ENCODE measurements at regions not wholly inside any gene's neighbourhood (a gene's known extent, or its start where the extent isn't known, plus 50 kb on each side); places are given as distances from the start of the nearest gene placed in this dataset.

DNA sequence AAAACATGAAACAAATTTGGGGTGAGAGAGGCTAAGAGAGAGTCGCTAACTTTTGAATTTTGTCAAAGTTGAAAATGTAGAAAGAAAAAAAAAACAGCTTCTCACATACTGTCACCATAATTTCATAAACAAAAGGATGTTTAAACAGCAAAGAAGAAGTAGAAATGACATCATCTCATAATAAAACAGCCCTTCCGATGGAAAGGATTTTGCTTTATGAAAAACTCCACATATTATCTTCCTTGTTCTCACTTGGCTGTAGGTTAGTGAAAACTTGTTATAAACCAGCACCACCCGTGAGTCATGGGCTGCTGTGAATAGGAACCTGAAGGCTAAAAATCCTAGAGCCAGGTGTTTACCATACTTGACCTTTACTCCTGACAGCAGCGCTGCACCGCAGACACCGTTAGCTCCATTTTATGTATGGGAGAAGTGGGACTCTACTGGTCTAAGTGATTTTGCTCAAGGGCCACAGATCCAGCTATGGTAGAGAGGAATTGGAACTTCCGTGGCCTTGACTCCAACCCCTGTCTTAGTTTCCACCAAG, 63.0 kb upstream of the VRK1 start:
- Histone ChIP-seq H3K27me3 (replicated peaks in 1 of 4; ENCODE audit: control insufficient read depth in 3 of 4, extremely low read depth in 1 of 4, insufficient read depth in 3 of 4, low read length in 3 of 4) (no peaks in the 10 kb centered on the region), H3K23me2 (ENCODE audit: low read depth, low read length) (no peaks in the 10 kb centered on the region), H3K27ac (ENCODE audit: low read depth, low read length) (no peak overlapping the region), H3K79me2 (ENCODE audit: control insufficient read depth in 1 of 2, insufficient read depth in 2 of 2, low read length in 2 of 2) (no peaks in the 10 kb centered on the region), H3K4ac (replicated peaks; ENCODE audit: insufficient read length, low read depth, low read length) (no peak overlapping the region), H3K23ac (ENCODE audit: insufficient read length) (no peak overlapping the region), H2AFZ (ENCODE audit: low read length) (no peak overlapping the region), H2BK12ac (ENCODE audit: low read depth, low read length) (no peak overlapping the region), H2BK120ac (replicated peaks; ENCODE audit: low read depth, low read length) (no peak overlapping the region), H3K79me1 (ENCODE audit: low read depth, low read length) (no peaks in the 10 kb centered on the region), H3K9me3 (ENCODE audit: insufficient read depth in 2 of 2, low read depth in 1 of 2, low read length in 1 of 2) (no peaks in the 10 kb centered on the region), H3K4me3 (ENCODE audit: extremely low read depth in 1 of 4, insufficient read depth in 2 of 4, low read depth in 3 of 4, low read length in 4 of 4) (no peak overlapping the region), H3K56ac (replicated peaks; ENCODE audit: insufficient read length, low read depth, low read length) (no peak overlapping the region), H3K9ac (replicated peaks in 1 of 4; ENCODE audit: extremely low read depth in 1 of 4, low read depth in 3 of 4, low read length in 3 of 4) (no peak overlapping the region), H3K36me3 (ENCODE audit: control insufficient read depth in 2 of 4, insufficient read depth in 4 of 4, low read length in 3 of 4) (no peaks in the 10 kb centered on the region), H4K5ac (ENCODE audit: insufficient read length, low read depth, low read length) (no peak overlapping the region), H3K4me2 (ENCODE audit: insufficient read depth in 1 of 2, low read depth in 2 of 2, low read length in 2 of 2) (no peak overlapping the region), H4K8ac (ENCODE audit: extremely low read depth, insufficient read depth, low read length) (no peak overlapping the region), H2BK15ac (ENCODE audit: low read length) (no peak overlapping the region), H2BK5ac (ENCODE audit: low read depth, low read length) (no peak overlapping the region), H2AK5ac (ENCODE audit: low read depth, low read length) (no peak overlapping the region), H4K20me1 (replicated peaks in 1 of 2; ENCODE audit: control insufficient read depth in 1 of 2, insufficient read depth in 2 of 2, low read length in 2 of 2) (no peaks in the 10 kb centered on the region), H4K91ac (replicated peaks; ENCODE audit: insufficient read length, low read length) (no peak overlapping the region), H3K4me1 (replicated peaks in 1 of 4; ENCODE audit: control insufficient read depth in 3 of 4, insufficient read depth in 4 of 4, low read length in 3 of 4) (no peaks in the 10 kb centered on the region; a peak in 1 of 7 replicates), H2BK20ac (ENCODE audit: low read length) (no peak overlapping the region), H3K14ac (ENCODE audit: insufficient read length) (no peak overlapping the region), H3K18ac (ENCODE audit: extremely low read depth, low read length) (no peak overlapping the region)
- FAIRE-seq = no peak
- CTCF ChIA-PET (ENCODE audit: partially characterized antibody) = interaction anchor here (1.3 to 8.0 kb wide), 3 partner anchors 21 to 167 kb away, joined by 3 to 87 read pairs (median 3); no protein-coding TSS in a partner anchor
- no peak for DNase-seq (ENCODE audit: low read depth in 1 of 2, low spot score in 2 of 2)
- POLR2A ChIA-PET (ENCODE audit: partially characterized antibody) = no interaction called here
- 94% methylated on average over 7 of the region's 7 CpGs; no CpG with 5 or more reads in 1 of the 2 experiments for WGBS, 2 experiments (ENCODE audit: extremely low coverage in 1 of 2, insufficient coverage in 1 of 2, insufficient read length in 1 of 2, insufficient replicate concordance in 2 of 2, low coverage in 1 of 2, low lambda C conversion rate in 2 of 2, missing lambda C conversion rate in 1 of 2)
- TF ChIP-seq ASH2L (IDR thresholded peaks at IDR 0.05; ENCODE audit: low read length) = no peak
- no peak for TF ChIP-seq MAFK (IDR thresholded peaks at IDR 0.05; ENCODE audit: low read depth, low read length)
- no peak for TF ChIP-seq RAD21 (IDR thresholded peaks at IDR 0.05 in 1 of 2, conservative IDR thresholded peaks at IDR 0.05 in 1 of 2; ENCODE audit: low read depth in 2 of 2, low read length in 2 of 2)
- no peak for TF ChIP-seq JUN (IDR thresholded peaks at IDR 0.05; ENCODE audit: low read depth, low read length)
- TF ChIP-seq, protein P1, sequence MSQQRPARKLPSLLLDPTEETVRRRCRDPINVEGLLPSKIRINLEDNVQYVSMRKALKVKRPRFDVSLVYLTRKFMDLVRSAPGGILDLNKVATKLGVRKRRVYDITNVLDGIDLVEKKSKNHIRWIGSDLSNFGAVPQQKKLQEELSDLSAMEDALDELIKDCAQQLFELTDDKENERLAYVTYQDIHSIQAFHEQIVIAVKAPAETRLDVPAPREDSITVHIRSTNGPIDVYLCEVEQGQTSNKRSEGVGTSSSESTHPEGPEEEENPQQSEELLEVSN (IDR thresholded peaks at IDR 0.05) = no peak
- TF ChIP-seq CTCF (IDR thresholded peaks at IDR 0.05; ENCODE audit: control extremely low read depth in 1 of 3, insufficient read depth in 1 of 3, low read depth in 1 of 3, low read length in 3 of 3) = no peak
- no peak for TF ChIP-seq RXRA (IDR thresholded peaks at IDR 0.05; ENCODE audit: insufficient read depth, low read depth, low read length)
- no peak for TF ChIP-seq SRF (IDR thresholded peaks at IDR 0.05; ENCODE audit: low read depth, low read length)
- no peak for TF ChIP-seq GTF2F1 (IDR thresholded peaks at IDR 0.05; ENCODE audit: borderline replicate concordance, low read depth, low read length)
- TF ChIP-seq CBX8 (IDR thresholded peaks at IDR 0.05; ENCODE audit: borderline replicate concordance, low read depth, low read length) = no peak
